ENCODE measurements at regions not wholly inside any gene's neighbourhood (a gene's known extent, or its start where the extent isn't known, plus 50 kb on each side); places are given as distances from the start of the nearest gene placed in this dataset.
A peak's percentile ranks its signal among the peaks of the same experiment; 100 is the strongest.

DNA sequence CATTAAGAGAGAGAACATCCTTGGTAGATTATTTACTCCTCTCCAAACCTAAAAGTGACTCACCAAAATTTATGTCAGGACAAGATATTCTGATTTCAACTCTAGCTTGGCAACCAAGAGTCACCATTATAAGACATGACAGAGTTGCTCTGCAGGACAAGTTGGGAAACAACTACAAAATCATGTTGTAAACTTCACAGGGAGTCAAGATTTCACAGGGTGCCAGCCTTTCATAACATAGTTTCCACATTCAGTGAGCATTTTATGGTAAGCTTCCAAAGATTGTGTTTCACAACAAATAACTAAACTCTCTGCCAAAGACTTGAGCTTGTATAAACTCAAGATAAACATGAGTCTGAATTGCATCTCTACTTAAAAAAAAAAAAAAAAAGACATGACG is 121.0 kb upstream of the DIAPH2 start:
- no peak for TF ChIP-seq CTCF (IDR thresholded peaks at IDR 0.05; ENCODE audit: low read depth, low read length)
- peak; percentile 67 for DNase-seq (ENCODE audit: extremely low read depth, low read depth)

- no peak for TF ChIP-seq CTCF (IDR thresholded peaks at IDR 0.05; ENCODE audit: low read depth, low read length)
- DNase-seq (ENCODE audit: extremely low read depth, low read depth) = no peak
Observed at GRCh38 chrX:96564595-96564994, 120.0 kb upstream of the DIAPH2 start.

- no peak for TF ChIP-seq CTCF (IDR thresholded peaks at IDR 0.05; ENCODE audit: low read depth, low read length)
- no peak for DNase-seq (ENCODE audit: extremely low read depth, low read depth)
Observed at GRCh38 chrX:96566878-96567277, 117.8 kb upstream of the DIAPH2 start.

DNA sequence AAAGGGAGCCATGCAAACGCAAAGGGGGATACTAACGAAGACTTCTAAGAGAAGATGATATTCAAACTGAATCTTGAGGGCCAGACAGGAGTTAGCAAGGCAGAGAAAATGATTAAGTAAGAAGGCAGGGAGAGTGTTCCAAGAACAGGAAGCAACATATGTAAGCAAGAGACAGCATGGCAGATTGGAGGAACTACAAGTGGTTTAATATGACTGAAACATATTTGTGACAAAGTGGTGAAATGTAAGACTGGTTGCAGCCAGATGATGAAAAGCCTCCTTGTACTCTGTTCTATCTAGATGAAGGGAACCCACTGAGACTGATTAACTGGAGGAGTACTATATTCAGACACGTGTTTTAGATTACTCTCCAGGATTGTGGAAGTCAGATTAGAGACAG is 116.6 kb upstream of the DIAPH2 start:
- no peak for TF ChIP-seq CTCF (IDR thresholded peaks at IDR 0.05; ENCODE audit: low read depth, low read length)
- DNase-seq (ENCODE audit: extremely low read depth, low read depth) = no peak

- DNase-seq (ENCODE audit: extremely low read depth, low read depth) = no peak
- no peak for TF ChIP-seq CTCF (IDR thresholded peaks at IDR 0.05; ENCODE audit: low read depth, low read length)
Observed at GRCh38 chrX:96569034-96569433, 115.6 kb upstream of the DIAPH2 start.

GRCh38 chrX:96575011-96575410 is 109.6 kb upstream of the DIAPH2 start:
- no peak for DNase-seq (ENCODE audit: extremely low read depth, low read depth)
- TF ChIP-seq CTCF (IDR thresholded peaks at IDR 0.05; ENCODE audit: low read depth, low read length) = no peak

- TF ChIP-seq CTCF (IDR thresholded peaks at IDR 0.05; ENCODE audit: low read depth, low read length) = no peak
- no peak for DNase-seq (ENCODE audit: extremely low read depth, low read depth)
Observed at GRCh38 chrX:96576368-96576767, 108.3 kb upstream of the DIAPH2 start.

Measured in AG09319 (cell line).